PC-9 (cell line): ENCODE measurements at regions not wholly inside any gene's neighbourhood (a gene's known extent, or its start where the extent isn't known, plus 50 kb on each side); places are given as distances from the start of the nearest gene placed in this dataset.

Source experiments
- CTCF ChIP-seq: fragments of 200-600 bp; sonication (generic); conservative IDR thresholded peaks from 2 replicates; pipeline ENCODE4 v1.6.1; 2017; ENCODE audit warnings: mixed run types, antibody characterized with exemption, mild to moderate bottlenecking, moderate library complexity
- EZH2 ChIP-seq: fragments of 200-600 bp; sonication (generic); IDR thresholded peaks from 2 replicates; pipeline ENCODE4 v1.8.0; 2017; ENCODE audit warnings: antibody characterized with exemption, low read depth

- TF ChIP-seq EZH2 (no peak), CTCF (no peak)
These were observed 295.5 kb downstream of the IRX1 start for GRCh38 chr5:3891113-3891512.
